Prostate gland (tissue), 2 donors: ENCODE measurements at regions not wholly inside any gene's neighbourhood (a gene's known extent, or its start where the extent isn't known, plus 50 kb on each side); places are given as distances from the start of the nearest gene placed in this dataset.

ENCODE experiments used
- CTCF ChIP-seq, 4 experiments: fragments of 200-600 bp in 2 of 4; fragments of 450-650 bp in 2 of 4; sonication (generic) in 2 of 4; IDR thresholded peaks; 1 replicate in 3 of 4; 2 replicates in 1 of 4; pipeline ENCODE4 v1.5.1; 2016 to 2019; ENCODE audit warnings: antibody characterized with exemption in 4 of 4, mild to moderate bottlenecking in 2 of 4, moderate library complexity in 2 of 4
- POLR2A ChIP-seq: fragments of 450-650 bp; IDR thresholded peaks from one replicate; pipeline ENCODE4 v1.6.1; 2016; ENCODE audit warnings: antibody characterized with exemption, mild to moderate bottlenecking

GRCh38 chr12:111274777-111275176, 94.1 kb downstream of the PHETA1 start:
- TF ChIP-seq CTCF (IDR thresholded peaks at IDR 0.05) (no peak), POLR2A (no peak)
